ENCODE measurements at regions not wholly inside any gene's neighbourhood (a gene's known extent, or its start where the extent isn't known, plus 50 kb on each side); places are given as distances from the start of the nearest gene placed in this dataset.

DNA sequence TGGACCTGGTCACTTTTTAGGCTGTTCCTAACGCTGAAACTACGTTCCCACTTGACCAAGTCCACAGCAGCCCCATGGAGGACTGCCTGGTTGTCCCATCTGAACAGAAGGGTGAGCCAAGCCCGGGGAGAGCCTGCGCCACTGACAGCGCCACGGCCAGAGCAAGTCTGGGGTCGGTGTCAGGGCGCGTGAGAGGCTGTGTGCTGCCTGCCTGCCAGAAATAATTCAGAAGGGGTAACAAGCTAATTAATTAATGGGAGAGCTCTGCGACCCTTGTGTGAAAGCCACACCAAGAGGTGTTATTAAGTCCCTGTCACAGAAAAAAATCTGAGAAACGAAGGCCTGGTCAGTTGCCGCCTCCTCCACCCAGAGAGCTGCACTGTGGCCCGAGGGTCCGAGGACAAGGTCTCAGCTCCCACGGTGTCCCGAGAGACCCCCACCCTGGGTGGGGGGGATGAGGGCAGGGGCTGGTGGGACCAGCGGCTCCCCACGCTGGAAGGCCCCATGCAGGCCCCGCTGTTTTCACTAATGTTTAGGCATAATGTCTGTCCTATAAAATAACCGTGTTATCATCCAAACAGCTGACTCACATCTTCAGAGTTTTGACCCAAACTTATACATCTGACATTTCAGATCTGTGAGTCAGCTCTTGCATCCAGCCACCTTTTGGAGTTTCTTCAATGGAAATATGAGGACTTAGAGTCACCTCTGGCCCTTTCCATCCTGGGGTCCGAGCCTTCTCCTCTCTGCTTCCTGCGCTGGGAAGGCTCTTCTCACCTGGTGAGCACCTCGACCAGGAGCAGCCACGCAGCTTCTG is 58.5 kb downstream of the DLL1 start:
- H3K4me1 Mint-ChIP-seq = no peaks in the 10 kb centered on the region
- DNase-seq = no peak
- H3K36me3 Mint-ChIP-seq = no peaks in the 10 kb centered on the region
- H3K4me3 Mint-ChIP-seq = no peak overlapping the region
- H3K27me3 Mint-ChIP-seq = no peaks in the 10 kb centered on the region
- no peak overlapping the region for H3K27ac Mint-ChIP-seq
- no peaks in the 10 kb centered on the region for H3K9me3 Mint-ChIP-seq

DNA sequence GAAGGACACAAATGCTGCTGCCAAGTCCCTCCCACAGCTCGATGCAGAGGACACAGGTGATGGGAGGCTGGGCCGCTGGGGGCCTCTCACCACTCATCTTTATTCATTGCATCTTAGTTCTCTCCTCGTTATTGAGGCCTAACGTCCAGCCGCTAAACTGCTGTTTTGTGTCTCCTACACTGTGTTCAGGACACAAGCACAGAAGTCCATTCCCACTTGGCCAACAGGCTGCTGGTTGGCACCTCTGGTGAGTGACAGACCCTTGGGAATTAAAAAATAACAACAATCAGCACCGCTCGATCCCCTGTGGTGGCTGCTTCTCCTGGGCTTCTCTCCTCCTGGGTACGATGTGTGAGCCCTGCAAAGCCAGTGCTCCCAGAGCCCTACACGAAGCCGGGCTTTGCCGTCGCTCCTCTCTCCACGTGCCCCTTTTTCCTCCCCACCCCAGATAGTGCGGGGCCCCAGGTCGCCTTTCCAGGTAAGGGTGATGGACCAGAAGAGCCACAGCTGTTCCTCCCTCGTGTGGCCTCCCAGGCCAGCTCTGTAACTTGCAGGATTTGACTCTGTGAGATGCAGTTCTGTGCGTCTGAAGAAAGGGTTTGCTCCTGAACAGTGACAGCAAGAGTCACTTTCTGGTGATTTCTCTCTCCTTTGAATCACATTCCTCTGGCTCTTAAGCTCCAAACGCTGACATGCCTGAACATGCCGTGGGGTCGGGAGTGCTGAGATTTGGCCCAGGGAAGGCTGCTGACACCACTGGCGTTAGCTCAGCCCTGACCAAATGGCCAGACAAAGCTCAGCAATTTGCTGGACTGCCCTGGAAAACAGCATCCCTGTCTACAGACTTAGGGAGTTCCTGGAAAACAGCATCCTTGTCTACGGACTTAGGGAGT is 59.3 kb downstream of the DLL1 start:
- Mint-ChIP-seq H3K4me3 (no peak overlapping the region), H3K36me3 (no peaks in the 10 kb centered on the region), H3K27ac (no peak overlapping the region)

DNA sequence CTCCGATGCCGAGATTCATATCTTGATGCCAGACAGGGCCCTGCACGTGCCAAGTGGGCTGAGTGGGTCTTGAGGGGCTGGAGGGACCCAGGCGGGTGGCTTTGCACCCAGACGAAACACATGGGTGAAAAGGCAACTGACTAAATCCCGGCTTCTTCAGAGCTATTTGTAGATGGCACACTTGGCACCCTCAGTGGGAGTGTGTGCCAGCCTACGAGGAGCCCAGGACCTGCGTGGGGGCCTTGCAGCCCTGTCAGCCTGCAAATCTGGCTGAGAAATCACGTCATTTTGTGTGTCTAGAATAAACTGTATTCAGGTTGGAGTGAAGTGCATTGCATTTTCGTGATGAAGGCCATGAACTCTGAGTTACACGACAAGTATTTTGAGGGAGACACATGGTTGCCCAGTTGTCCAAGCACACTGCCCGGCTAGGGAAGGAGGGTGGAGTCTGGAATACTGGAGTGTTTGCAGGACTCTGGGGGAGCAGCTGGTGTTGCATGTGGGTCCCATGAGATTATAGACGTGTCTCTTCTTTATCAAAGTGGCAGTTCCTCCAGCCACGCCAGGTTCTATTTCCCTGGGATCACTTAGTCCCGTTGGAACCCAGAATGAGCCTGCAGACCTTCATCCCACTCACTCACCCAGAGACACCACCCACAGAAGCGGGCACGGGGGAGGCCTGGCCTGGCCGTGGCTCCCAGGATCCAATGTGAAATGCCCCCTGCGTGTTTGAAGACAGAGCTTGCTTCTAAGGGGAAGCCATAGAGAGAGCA is 60.2 kb downstream of the DLL1 start:
- no peaks in the 10 kb centered on the region for H3K9me3 Mint-ChIP-seq
- no peak overlapping the region for H3K27ac Mint-ChIP-seq
- no peaks in the 10 kb centered on the region for H3K36me3 Mint-ChIP-seq
- no peak overlapping the region for H3K4me3 Mint-ChIP-seq
- H3K4me1 Mint-ChIP-seq = no peaks in the 10 kb centered on the region
- H3K27me3 Mint-ChIP-seq = no peaks in the 10 kb centered on the region
- no peak for DNase-seq

More for the DNA sequence above, 59.3 kb downstream of the DLL1 start:
- H3K27me3 Mint-ChIP-seq = no peaks in the 10 kb centered on the region
- DNase-seq = no peak
- H3K9me3 Mint-ChIP-seq = no peaks in the 10 kb centered on the region
- H3K4me1 Mint-ChIP-seq = no peaks in the 10 kb centered on the region

DNA sequence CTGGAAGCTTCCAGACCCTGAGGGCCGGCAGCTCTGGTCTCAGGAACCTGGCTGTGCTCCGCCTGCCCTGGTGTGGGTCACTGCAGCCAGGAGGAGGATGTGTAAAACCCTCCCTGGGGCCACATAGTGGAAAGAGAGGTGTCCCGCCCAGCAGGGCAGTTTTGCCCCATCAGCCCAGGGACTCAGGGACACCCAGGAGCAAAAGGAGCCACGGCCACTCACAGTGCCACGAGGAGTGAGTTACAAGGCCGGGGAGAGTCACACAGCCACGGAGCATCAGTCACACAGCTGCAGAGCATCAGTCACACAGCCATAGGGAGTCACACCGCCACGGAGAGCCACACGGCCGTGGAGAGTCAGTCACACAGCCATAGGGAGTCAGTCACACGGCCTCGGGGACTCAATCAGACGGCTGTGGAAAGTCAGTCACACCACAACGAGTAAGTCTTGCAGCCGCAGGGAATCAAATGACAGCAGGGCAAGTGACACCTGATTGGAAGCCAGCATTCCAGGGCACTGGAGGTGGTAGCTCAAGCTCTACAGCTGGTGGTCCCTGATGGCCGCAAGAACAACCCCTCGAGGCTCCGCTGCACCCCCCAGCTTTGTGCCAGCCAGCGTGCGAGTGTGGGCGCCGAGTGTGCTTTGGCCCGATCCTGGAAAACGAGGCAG is 60.9 kb downstream of the DLL1 start:
- Mint-ChIP-seq H3K9me3 (no peaks in the 10 kb centered on the region), H3K4me1 (no peaks in the 10 kb centered on the region), H3K27me3 (no peaks in the 10 kb centered on the region), H3K4me3 (no peak overlapping the region), H3K36me3 (no peaks in the 10 kb centered on the region), H3K27ac (no peak overlapping the region)
- DNase-seq = no peak

DNA sequence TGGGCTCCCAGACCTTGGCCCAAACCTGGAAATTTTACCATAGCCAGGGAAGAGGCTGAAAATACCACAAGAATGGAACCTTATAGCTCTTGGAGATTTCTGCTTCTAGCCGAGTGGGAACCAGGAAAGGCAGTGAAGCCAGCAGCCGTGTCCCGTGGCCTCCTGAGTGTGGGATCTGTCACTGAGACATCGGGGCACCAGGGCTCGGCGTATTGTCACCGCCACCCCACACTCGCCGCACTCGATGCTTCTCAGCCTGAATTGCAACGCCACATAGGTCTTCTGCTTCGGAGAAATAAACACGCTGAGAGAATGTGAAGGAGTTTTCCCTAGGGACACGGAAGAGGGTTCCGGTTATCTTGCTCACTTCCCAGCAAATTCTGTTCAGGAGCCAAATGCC is 61.5 kb downstream of the DLL1 start:
- H3K36me3 Mint-ChIP-seq = no peaks in the 10 kb centered on the region
- no peak overlapping the region for H3K27ac Mint-ChIP-seq
- H3K27me3 Mint-ChIP-seq = no peaks in the 10 kb centered on the region
- H3K9me3 Mint-ChIP-seq = no peaks in the 10 kb centered on the region
- H3K4me3 Mint-ChIP-seq = no peak overlapping the region
- DNase-seq = no peak
- no peaks in the 10 kb centered on the region for H3K4me1 Mint-ChIP-seq

DNA sequence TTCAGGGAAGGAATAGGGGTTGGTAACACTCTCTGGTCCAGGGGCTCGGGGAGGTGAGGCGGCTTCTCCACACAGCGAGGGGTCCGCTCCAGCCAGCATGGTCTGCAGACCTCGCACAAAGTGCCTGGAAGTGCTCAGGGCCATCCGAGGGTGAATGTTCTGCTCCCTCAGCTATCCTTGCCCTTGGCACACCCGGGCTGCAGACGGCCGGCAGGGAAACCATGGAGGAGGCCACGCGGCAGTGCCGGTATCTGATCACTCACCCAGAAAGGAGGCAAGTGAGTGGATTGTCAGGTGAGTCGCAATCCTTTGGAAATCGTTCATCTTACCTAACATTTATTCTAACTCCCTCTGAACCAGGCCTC is 62.0 kb downstream of the DLL1 start:
- Mint-ChIP-seq H3K4me3 (no peak overlapping the region), H3K4me1 (no peaks in the 10 kb centered on the region), H3K27ac (no peak overlapping the region), H3K36me3 (no peaks in the 10 kb centered on the region), H3K9me3 (no peaks in the 10 kb centered on the region), H3K27me3 (no peaks in the 10 kb centered on the region)
- DNase-seq = no peak

DNA sequence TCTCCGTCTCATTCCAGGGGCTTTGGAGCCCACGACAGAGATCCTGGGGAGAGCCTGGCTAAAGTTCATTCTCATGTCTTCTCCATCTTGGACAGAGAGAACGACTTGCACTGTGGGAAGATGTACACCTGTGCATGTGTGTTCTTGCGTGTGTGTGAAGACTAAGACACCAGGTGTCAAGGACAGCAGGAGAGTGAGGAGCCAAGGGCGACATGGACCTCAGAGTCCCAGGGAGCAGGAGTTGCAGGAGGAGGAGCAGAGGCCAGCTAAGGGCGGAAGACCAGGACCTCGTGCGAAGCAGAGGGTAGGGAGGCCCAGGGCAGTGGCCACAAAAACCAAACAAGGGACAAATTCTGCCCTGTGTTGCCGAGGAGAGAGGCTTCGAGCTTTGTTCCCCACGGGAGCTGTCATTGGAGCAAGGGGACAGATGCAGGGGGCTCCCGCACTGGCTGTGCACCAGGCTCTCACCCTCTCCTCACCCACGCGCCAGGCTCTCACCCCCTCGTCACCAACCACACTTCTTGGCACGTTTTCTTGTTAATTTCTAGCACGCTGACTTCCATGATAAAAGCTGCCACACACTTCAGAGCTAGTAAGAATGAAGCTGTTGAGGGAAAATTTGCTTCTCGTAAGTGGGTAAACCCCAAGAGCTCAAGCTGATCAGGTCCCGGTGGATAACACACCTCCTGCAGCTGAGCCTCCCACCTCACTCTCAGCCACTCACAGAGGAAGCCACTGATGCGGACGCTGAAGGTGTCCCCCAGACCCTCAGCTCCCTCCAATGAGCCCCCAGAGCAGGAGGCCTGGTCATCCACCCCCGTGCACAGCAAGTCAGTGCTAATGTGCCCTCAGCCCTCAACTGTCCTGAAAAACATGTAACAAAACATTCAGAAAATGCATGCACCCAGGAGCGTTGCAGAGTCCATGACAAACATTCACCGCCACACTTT is 62.6 kb downstream of the DLL1 start:
- H3K4me1 Mint-ChIP-seq = peaks cover 3% of the 10 kb centered on the region
- H3K36me3 Mint-ChIP-seq = no peaks in the 10 kb centered on the region
- H3K27ac Mint-ChIP-seq = no peak overlapping the region
- no peak overlapping the region for H3K4me3 Mint-ChIP-seq
- H3K27me3 Mint-ChIP-seq = no peaks in the 10 kb centered on the region
- no peaks in the 10 kb centered on the region for H3K9me3 Mint-ChIP-seq
- no peak for DNase-seq

DNA sequence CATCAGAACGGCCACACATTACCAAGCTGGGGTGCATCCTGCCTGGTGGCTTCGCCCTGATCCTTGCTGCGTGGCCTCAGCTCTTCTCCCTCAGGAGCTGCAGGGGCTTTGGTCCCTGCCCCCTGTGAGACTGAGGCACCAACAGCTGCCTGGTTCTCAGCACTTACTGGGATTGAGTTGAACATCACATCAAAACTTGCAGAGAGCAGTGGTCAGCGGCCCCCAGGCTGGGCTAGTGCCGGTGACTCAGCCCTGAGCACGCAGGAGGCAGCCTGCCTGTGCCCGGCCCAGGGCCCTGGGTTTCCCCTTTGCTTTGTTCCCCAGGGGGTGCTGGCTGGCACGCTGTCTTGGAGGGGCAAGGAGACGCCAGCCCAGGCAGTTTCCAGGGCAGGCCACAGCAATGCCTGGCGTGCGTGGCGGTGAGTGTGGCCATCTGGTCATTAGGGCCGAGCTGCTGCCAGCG is 63.3 kb downstream of the DLL1 start:
- Mint-ChIP-seq H3K9me3 (no peaks in the 10 kb centered on the region), H3K4me3 (no peak overlapping the region), H3K36me3 (no peaks in the 10 kb centered on the region), H3K27me3 (no peaks in the 10 kb centered on the region), H3K27ac (no peak overlapping the region), H3K4me1 (peaks cover 10% of the 10 kb centered on the region)
- no peak for DNase-seq

DNA sequence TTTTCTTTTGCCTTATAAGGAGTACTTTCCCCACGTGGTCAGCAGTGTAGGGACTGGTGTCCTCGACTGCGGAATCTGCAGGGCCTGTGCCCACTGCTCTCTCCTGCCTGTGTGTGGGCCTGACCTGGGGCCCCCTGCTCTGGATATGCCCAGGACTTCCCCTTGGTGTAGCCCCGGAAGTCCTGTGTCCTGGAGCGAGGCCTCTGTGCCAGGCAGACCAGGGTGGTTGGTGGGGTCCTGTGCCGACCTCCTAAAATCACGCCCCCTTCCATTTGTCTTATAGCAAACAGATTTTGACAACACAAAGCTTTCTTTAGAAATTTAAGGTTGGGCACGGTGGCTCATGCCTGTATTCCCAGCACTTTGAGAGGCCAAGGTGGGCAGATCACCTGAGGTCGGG is 64.2 kb downstream of the DLL1 start:
- Mint-ChIP-seq H3K4me1 (peaks cover 16% of the 10 kb centered on the region), H3K36me3 (no peaks in the 10 kb centered on the region), H3K27me3 (no peaks in the 10 kb centered on the region), H3K4me3 (no peak overlapping the region), H3K27ac (no peak overlapping the region), H3K9me3 (no peaks in the 10 kb centered on the region)
- DNase-seq = no peak

DNA sequence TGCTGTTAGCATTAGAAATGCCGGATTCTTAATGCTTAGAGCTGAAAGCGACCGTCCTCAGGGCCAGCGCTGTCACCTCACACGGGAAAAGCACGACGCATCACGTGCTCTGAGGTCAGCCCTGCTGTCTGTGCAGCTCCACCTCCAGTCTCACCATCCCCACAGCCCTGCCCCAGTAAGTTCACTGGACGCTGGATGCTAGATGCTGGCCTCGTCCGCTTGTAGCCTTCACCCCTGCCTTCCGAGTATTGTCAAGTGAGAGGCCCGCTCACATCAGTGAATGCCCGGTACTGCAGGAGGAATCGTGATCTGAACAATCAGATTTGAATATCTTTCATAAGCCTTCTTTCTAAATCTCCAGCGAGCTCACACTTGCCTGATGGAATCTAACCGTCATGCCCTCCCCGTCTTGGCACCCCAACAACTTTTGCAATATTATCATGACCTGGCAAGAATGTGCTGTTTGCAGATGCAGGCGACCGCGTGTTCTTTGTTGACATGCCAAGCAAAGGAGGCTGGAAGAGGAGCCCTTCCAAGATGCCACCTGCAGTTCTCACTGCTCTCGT is 64.9 kb downstream of the DLL1 start:
- Mint-ChIP-seq H3K36me3 (no peaks in the 10 kb centered on the region), H3K9me3 (no peaks in the 10 kb centered on the region), H3K4me1 (peaks cover 20% of the 10 kb centered on the region), H3K4me3 (no peak overlapping the region), H3K27ac (no peak overlapping the region), H3K27me3 (no peaks in the 10 kb centered on the region)
- DNase-seq = no peak

DNA sequence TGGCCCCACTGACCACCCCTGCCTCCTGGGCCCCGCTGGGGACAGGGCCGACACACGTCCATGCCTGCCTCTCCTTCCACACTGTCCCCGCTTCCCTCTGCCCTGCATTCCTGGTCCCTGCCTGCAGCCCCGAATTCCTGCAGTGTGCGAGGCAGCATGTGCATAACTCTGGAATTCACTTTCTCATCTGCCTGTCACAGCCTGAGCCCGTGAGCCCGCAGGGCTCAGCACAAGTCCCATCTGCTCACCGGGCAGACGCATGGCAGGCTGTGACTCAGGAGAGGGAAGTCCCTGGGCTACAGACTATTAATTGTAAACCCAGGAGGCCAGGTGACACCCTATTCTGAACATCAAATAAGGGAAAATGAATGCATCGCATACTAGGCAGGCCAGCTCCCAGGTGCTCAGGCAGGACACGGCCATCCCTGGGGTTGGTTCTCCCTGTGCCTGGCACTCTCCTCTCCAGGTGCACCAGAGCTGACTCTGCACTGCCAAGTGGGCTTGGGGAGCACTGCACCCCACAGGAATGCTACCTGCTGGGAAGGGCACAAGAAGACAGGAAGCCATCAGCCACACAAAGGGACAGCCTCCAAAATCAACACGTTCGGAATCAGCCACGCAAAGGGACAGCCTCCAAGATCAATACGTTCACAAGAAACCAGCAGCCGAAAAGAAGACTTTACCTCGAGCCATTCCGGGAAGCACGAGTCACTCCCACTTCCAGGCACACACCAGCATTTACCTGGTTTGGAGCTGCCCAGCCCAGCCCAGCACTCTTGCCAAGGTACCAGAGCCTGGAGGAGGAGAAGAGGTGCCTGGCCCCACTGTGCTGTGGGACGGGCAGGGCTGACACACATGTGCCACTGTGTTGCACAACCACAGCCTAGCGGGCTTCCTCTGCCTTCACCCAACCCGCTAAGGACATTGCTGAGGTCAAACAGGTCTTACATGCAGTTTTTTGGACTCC is 65.9 kb downstream of the DLL1 start:
- no peaks in the 10 kb centered on the region for H3K27me3 Mint-ChIP-seq
- peaks cover 20% of the 10 kb centered on the region for H3K4me1 Mint-ChIP-seq
- H3K4me3 Mint-ChIP-seq = no peak overlapping the region
- H3K27ac Mint-ChIP-seq = no peak overlapping the region
- H3K9me3 Mint-ChIP-seq = no peaks in the 10 kb centered on the region
- H3K36me3 Mint-ChIP-seq = no peaks in the 10 kb centered on the region
- DNase-seq = no peak

DNA sequence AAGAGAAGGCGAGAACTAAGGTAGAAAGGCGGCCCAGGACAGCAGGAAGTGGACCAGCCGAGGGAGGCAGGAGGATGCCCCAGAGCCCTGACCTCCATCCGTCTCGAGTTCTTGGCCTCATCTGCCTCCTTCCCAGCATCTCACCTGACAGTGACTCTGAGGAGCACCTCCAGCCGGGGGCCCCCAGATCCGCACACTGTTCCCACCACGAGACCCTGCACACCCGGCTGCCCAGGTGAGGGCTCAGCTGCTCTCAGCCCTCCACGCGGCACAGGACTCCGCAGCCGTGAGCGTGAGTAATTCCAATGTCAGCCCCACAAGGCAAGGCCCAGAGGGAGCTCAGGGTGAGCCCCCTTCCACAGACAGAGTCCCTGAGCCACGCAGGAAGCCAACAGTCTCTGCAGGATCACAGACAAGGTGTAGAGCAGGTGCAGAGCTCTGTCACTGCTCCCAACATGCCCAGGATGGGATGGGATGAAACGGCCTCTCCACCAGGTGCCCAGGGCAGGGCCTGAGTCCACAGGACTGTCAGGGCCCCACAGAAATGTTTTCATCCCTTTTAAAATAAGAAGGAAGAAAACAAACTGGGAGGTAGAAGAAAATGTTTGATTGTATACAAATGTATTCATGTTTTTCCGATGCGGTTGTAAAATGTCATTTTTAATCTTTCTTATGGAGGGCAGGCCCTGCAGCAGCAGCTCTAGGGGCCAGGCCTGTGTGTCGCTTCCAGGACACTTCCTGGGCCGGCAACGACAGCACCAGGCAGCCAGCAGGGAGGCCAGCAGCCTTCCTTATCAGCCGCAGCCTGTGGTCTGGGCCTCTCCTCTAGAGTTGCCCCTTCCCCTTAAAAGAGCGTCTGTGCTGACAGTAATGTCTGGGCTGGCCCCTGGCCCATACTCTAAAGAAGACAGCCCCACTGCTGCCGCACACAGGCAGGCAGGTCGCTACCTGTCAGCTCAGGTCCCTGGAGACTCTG is 66.9 kb downstream of the DLL1 start:
- no peak for DNase-seq
- H3K4me1 Mint-ChIP-seq = peaks cover 20% of the 10 kb centered on the region
- H3K27ac Mint-ChIP-seq = no peak overlapping the region
- no peaks in the 10 kb centered on the region for H3K27me3 Mint-ChIP-seq
- no peak overlapping the region for H3K4me3 Mint-ChIP-seq
- no peaks in the 10 kb centered on the region for H3K36me3 Mint-ChIP-seq
- no peaks in the 10 kb centered on the region for H3K9me3 Mint-ChIP-seq
